ENCODE measurements at regions not wholly inside any gene's neighbourhood (a gene's known extent, or its start where the extent isn't known, plus 50 kb on each side); places are given as distances from the start of the nearest gene placed in this dataset.
"Not testable (repeated sequence)": the region's sequence is repeated elsewhere in the genome, so short reads cannot be mapped to it uniquely, and the experiment has no call there.

GRCh38 chrX:45619290-45619689, 418.6 kb upstream of the DIPK2B start (continued):
- no peak for TF ChIP-seq PRMT5 (CRISPR knock-in tag; IDR thresholded peaks at IDR 0.05)

- H2AFZ ChIP-seq (ENCODE audit: low read depth, low read length); FAIRE-seq; H4K20me1 ChIP-seq (replicated peaks; ENCODE audit: control insufficient read depth, insufficient read depth, low read length); H3K4me1 ChIP-seq (replicated peaks in 1 of 2; ENCODE audit: control insufficient read depth in 2 of 2, insufficient read depth in 2 of 2, low read length in 2 of 2); H3K27ac ChIP-seq (ENCODE audit: extremely low read depth, low read depth, low read length); H3K36me3 ChIP-seq (ENCODE audit: control insufficient read depth, insufficient read depth, low read length); CTCF ChIA-PET (ENCODE audit: low intra/inter-chr PET ratio); H3K9me1 ChIP-seq (ENCODE audit: control insufficient read depth, insufficient read depth, low read length); intact Hi-C loops (cut with micrococcal nuclease); POLR2A ChIA-PET; H3K27me3 ChIP-seq (ENCODE audit: control insufficient read depth in 2 of 2, insufficient read depth in 2 of 2, low read length in 2 of 2); in situ Hi-C loops (cut with MboI); BruUV-seq (replicated peaks); H3K4me2 ChIP-seq (ENCODE audit: insufficient read depth, low read length); H3K4me3 ChIP-seq; H3K79me2 ChIP-seq (ENCODE audit: control insufficient read depth, insufficient read depth, low read length); DNase-seq (ENCODE audit: extremely low read depth in 1 of 4, low spot score in 3 of 4); H3K9me3 ChIP-seq (replicated peaks; ENCODE audit: control insufficient read depth, insufficient read depth, low read depth, low read length); H3K9ac ChIP-seq (ENCODE audit: insufficient read depth in 1 of 2, low read depth in 2 of 2, low read length in 2 of 2); ATAC-seq: not testable (repeated sequence)
- 4% methylated on average over 8 of the region's 8 CpGs for WGBS (ENCODE audit: insufficient coverage, low coverage, missing lambda C conversion rate)
These were observed 414.9 kb upstream of the DIPK2B start for GRCh38 chrX:45615591-45615990.

GRCh38 chrX:45614853-45615252, 414.2 kb upstream of the DIPK2B start:
- CTCF ChIA-PET (ENCODE audit: low intra/inter-chr PET ratio) = no interaction called here

More at GRCh38 chrX:45614853-45615252, 414.2 kb upstream of the DIPK2B start:
- Histone ChIP-seq H3K4me2 (ENCODE audit: insufficient read depth, low read length) (no peak overlapping the region), H3K4me1 (replicated peaks in 1 of 2; ENCODE audit: control insufficient read depth in 2 of 2, insufficient read depth in 2 of 2, low read length in 2 of 2) (no peaks in the 10 kb centered on the region), H3K27me3 (ENCODE audit: control insufficient read depth in 2 of 2, insufficient read depth in 2 of 2, low read length in 2 of 2) (no peaks in the 10 kb centered on the region), H4K20me1 (replicated peaks; ENCODE audit: control insufficient read depth, insufficient read depth, low read length) (no peaks in the 10 kb centered on the region), H3K9me1 (ENCODE audit: control insufficient read depth, insufficient read depth, low read length) (no peaks in the 10 kb centered on the region), H2AFZ (ENCODE audit: low read depth, low read length) (no peak overlapping the region), H3K79me2 (ENCODE audit: control insufficient read depth, insufficient read depth, low read length) (no peaks in the 10 kb centered on the region), H3K4me3 (no peak overlapping the region), H3K27ac (ENCODE audit: extremely low read depth, low read depth, low read length) (no peak overlapping the region), H3K9ac (ENCODE audit: insufficient read depth in 1 of 2, low read depth in 2 of 2, low read length in 2 of 2) (no peak overlapping the region), H3K9me3 (replicated peaks; ENCODE audit: control insufficient read depth, insufficient read depth, low read depth, low read length) (no peaks in the 10 kb centered on the region), H3K36me3 (ENCODE audit: control insufficient read depth, insufficient read depth, low read length) (no peaks in the 10 kb centered on the region)
- BruUV-seq (replicated peaks) = no TSS peak
- POLR2A ChIA-PET = no interaction called here
- in situ Hi-C loops (cut with MboI) (no loop called here), intact Hi-C loops (cut with micrococcal nuclease) (no loop called here)
- WGBS (ENCODE audit: insufficient coverage, low coverage, missing lambda C conversion rate) = 0% methylated on average over 2 of the region's 2 CpGs
- no peak for DNase-seq (ENCODE audit: extremely low read depth in 1 of 4, low spot score in 3 of 4)
- TF ChIP-seq ZNF311 (CRISPR knock-in tag; IDR thresholded peaks at IDR 0.05) = no peak
- no peak for TF ChIP-seq HNRNPUL1 (IDR thresholded peaks at IDR 0.05; ENCODE audit: low read length)
- TF ChIP-seq ZNF354B (CRISPR knock-in tag; IDR thresholded peaks at IDR 0.05) = no peak
- no peak for TF ChIP-seq GTF2A2 (tag; IDR thresholded peaks at IDR 0.05)
- TF ChIP-seq POLR2G (IDR thresholded peaks at IDR 0.05; ENCODE audit: low read depth, low read length) = no peak
- no peak for TF ChIP-seq TAL1 (IDR thresholded peaks at IDR 0.05)
- no peak for TF ChIP-seq CREM (IDR thresholded peaks at IDR 0.05; ENCODE audit: low read depth)
- no peak for FAIRE-seq
- no peak for ATAC-seq
